GM12872 (cell line): ENCODE measurements at regions not wholly inside any gene's neighbourhood (a gene's known extent, or its start where the extent isn't known, plus 50 kb on each side); places are given as distances from the start of the nearest gene placed in this dataset.

Experiments
- TF ChIP-seq, protein P1 (sequence below): IDR thresholded peaks from 3 replicates; pipeline ENCODE4 v1.5.1; 2011; ENCODE audit warnings: low read depth, mild to moderate bottlenecking, low read length, moderate library complexity; ENCODE audit not compliant: insufficient read depth

DNA sequence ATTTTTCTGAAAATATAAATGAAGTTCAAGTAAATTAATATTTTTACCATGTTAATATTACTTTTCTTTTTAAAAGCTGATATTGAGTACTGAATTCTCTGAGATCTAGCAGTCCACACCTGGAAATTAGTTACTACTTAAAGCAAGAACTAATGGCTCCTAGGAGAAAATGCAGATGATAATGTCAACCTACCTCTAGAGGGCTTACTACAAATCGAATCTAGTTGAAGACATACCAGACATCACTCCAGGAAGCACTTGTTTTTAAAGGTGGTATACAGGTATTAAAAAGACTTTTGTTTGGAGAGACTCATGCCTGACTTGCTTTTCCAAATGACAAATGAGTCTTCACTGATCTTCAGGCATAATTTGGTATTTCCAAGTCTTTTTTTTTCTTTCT, 516.4 kb upstream of the BOD1L1 start:
- TF ChIP-seq, protein P1, sequence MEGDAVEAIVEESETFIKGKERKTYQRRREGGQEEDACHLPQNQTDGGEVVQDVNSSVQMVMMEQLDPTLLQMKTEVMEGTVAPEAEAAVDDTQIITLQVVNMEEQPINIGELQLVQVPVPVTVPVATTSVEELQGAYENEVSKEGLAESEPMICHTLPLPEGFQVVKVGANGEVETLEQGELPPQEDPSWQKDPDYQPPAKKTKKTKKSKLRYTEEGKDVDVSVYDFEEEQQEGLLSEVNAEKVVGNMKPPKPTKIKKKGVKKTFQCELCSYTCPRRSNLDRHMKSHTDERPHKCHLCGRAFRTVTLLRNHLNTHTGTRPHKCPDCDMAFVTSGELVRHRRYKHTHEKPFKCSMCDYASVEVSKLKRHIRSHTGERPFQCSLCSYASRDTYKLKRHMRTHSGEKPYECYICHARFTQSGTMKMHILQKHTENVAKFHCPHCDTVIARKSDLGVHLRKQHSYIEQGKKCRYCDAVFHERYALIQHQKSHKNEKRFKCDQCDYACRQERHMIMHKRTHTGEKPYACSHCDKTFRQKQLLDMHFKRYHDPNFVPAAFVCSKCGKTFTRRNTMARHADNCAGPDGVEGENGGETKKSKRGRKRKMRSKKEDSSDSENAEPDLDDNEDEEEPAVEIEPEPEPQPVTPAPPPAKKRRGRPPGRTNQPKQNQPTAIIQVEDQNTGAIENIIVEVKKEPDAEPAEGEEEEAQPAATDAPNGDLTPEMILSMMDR, result peak; percentile 24; the same call in 1 of the 3 replicates

DNA sequence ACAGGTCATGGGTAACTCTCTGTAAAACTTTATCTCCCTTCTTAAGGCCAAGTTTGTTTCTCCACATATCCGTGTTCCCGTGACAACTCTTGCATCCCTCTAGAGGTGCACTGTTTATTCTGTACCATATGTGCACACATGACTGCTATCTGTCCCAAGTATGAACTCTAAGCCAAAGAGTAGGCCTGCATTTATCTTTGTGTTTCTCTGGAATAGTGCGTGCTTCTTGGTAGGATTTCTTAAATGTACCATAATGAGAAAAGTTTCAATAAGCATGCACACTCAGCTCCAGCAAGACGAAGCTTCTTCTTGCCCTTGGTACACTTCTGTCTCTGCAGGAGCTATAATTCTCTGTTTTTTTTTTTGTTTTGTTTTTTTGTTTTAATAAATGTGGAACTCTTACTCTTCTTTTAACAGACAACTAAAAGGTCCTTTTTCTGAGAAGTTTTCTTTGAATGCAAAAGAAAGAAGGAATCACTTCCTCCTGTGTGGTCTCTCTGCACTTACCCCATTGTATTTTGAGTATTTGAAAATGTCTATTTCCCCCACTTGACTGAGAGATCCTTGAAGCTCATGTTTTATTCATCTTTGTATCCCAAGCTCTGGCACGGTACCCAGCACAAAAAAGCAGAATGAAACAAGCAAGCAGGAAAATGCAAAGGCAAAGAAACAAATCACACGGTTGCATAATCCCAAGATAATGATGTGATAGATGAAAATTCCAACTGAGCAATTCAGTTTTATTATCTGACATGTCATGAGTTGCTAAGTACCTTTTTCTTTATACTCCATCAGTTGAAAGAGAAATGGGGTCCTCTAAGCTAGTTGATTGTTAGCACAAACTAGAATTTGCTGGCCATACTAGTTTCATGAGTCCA, 521.9 kb upstream of the BOD1L1 start:
- TF ChIP-seq, protein P1, result no peak

DNA sequence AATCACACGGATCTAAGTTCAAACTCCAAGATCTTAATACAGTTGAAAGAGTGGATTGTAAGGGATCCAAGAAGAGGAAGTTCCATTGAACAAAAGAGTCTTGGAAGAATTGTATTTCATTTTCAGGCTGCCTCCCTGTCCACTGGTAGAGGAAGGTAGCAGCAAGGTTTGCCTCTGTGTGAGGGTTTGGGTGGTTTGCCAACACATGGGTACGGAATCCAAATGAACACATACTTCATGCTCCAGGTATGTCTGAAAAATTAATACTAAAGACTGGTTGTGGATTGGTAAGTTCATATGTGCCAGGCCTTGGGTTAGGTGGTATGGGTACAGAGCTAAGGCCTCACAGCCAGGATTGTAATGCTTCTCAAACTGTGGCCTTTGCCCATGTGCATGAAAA, 523.6 kb upstream of the BOD1L1 start:
- TF ChIP-seq, protein P1, result no peak

DNA sequence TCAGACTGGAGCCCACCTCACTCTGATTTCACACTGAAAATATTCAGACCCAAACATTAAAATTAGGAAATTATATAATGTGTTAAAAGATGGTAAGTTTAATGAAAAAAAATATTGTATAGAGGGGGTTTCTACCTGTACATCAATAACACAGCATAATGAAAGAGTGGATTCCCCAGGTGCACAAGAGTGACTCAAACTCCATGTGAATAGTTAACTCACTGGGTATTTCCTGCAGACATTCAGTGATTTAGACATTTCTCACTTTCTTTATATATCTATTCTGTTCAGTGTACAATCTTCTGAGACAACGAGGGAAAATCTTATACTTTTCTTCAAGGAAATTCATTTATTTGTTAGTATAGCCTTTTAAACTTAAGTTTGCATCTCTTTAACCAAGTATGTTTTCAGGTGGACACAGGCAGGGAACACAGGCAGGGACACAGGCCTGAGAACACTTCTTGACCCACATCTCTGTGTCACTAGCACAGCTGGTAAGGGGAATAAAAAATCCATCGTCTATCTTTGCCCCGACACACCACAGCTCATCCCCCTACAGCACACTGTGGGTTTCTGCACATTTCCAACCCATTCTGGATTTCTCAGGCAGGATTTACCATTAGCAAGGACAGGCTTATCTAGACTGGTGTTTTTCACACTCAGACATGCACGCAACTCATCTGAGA, 525.5 kb upstream of the BOD1L1 start:
- TF ChIP-seq, protein P1, result no peak

DNA sequence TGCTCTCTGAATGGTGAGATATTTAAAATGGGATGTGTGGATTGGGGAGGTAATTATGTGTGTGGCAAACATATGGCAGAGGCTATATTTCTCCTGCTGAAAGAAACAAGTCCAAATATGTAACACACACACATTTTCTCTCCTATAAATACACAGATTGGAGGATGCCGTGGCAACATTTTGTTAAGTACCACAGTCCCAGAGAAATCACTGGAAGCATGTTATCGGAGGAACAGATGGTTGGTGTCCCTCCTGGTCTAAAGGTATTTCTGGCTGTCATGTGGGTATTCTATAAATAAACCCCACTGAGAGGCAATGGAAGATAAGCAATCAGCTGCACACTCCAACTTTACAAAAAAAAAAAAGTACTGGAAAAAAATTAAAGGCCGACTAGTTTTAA, 528.3 kb upstream of the BOD1L1 start:
- TF ChIP-seq, protein P1, result no peak

DNA sequence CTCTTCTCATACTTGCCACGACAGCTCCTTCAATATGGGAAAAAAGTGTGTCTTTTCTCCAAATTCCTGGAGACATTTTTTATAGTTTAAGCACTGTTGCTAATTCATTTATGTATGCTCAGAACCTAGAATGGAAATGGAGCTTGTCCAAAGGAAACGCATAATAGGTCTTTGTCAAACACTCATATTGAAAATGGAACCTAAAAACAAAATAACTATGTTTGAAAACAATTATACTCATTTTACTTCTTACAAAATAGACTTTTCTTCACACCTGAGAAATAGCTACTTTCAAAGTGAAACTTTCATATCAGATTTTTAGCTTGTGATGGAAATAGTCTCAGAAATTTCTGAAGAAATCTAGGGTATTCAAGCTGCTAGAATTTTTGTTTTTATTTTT, 529.7 kb upstream of the BOD1L1 start:
- TF ChIP-seq, protein P1, result no peak

DNA sequence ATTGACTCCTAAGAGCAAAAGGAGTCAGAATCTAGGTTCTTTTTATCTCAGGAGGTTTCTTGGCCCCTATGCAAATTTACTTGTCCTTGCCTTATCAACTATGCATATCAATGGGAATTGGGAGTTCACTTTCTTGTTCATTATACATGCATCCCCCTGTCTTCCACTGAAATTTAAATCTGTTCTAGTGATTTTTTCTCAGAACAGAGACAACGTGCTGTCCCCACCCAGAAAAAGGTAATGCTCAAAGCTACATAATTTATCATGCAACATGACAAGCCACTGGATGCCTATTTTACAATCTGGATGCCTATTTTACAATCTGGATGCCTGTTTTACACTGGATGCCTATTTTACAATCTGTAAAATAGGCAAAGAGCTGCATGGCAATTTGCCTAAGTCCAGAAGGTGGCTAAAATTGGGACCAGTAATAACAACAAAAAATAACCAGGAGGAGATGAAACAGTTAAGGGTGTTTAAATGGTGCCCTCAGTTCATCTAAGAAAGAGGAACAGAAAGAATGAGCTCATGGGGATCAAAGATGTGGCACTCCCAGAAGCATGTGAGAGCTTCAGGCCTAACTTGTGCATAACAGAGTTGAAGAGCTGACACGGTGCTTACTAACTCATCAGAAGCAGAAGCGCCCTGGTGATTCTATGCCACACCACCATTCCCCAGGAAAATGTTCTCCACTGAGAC, 537.8 kb upstream of the BOD1L1 start:
- TF ChIP-seq, protein P1, result no peak
